Prostate gland (tissue), 2 donors: ENCODE measurements at regions not wholly inside any gene's neighbourhood (a gene's known extent, or its start where the extent isn't known, plus 50 kb on each side); places are given as distances from the start of the nearest gene placed in this dataset.

Source experiments
- DNase-seq: peaks from one replicate; pipeline ENCODE4 v3.0.0-alpha.2; 2019; ENCODE audit warnings: low spot score
- H3K27ac ChIP-seq, 2 donors: fragments of 200-600 bp; sonication (generic); 2 replicates each; pipeline ENCODE4 v1.5.1; 2017 to 2019
- H3K27me3 ChIP-seq: fragments of 200-600 bp; sonication (generic); replicated peaks from 2 replicates; pipeline ENCODE4 v1.5.1; 2019; ENCODE audit not compliant: insufficient read depth
- H3K36me3 ChIP-seq, 2 donors: fragments of 200-600 bp; sonication (generic); 1 replicate in 1 of 2; 2 replicates in 1 of 2; pipeline versions ENCODE4 v1.5.1 to v1.8.1; 2017 to 2019
- H3K4me1 ChIP-seq: fragments of 200-600 bp; sonication (generic); replicated peaks from 2 replicates; pipeline ENCODE4 v1.5.1; 2019
- H3K4me3 ChIP-seq, 2 donors: fragments of 200-600 bp; sonication (generic); 2 replicates each; pipeline ENCODE4 v1.5.1; 2017 to 2019
- H3K9me3 ChIP-seq: fragments of 200-600 bp; sonication (generic); 2 replicates; pipeline ENCODE4 v1.5.1; 2017
- CTCF ChIP-seq, 4 experiments: fragments of 200-600 bp in 2 of 4; fragments of 450-650 bp in 2 of 4; sonication (generic) in 2 of 4; IDR thresholded peaks; 1 replicate in 3 of 4; 2 replicates in 1 of 4; pipeline ENCODE4 v1.5.1; 2016 to 2019; ENCODE audit warnings: antibody characterized with exemption in 4 of 4, mild to moderate bottlenecking in 2 of 4, moderate library complexity in 2 of 4
- POLR2A ChIP-seq: fragments of 450-650 bp; IDR thresholded peaks from one replicate; pipeline ENCODE4 v1.6.1; 2016; ENCODE audit warnings: antibody characterized with exemption, mild to moderate bottlenecking
- POLR2AphosphoS5 ChIP-seq: sonication (generic); formaldehyde crosslinking; IDR thresholded peaks from one replicate; pipeline ENCODE4 v1.6.1; 2017; ENCODE audit warnings: antibody characterized with exemption
- WGBS: methylation state at CpG from one replicate; pipeline ENCODE4 v1.1.5; 2018; 5-methylcytosine and 5-hydroxymethylcytosine counted together
- intact Hi-C: fragments of 100-400 bp; cut with DNase I; formaldehyde crosslinking; loops from one replicate; pipeline ENCODE4 v1.14.2; 2022

- no peak overlapping the region for H3K4me3 ChIP-seq
- intact Hi-C loops, result no loop called here
- WGBS, result 87% methylated on average over 1 of the region's 1 CpG
These were observed 94.4 kb downstream of the ADRA2A start for GRCh38 chr10:111171183-111171582.

GRCh38 chr10:111175787-111176186 lies 99.0 kb downstream of the ADRA2A start:
- H3K9me3 ChIP-seq, result no peaks in the 10 kb centered on the region
- WGBS, result 77% methylated on average over 3 of the region's 3 CpGs
- no peak overlapping the region for H3K4me3 ChIP-seq
- no peaks in the 10 kb centered on the region for H3K4me1 ChIP-seq
- no peaks in the 10 kb centered on the region for H3K27me3 ChIP-seq
- no peak for DNase-seq
- H3K27ac ChIP-seq, result no peak overlapping the region
- no peak for TF ChIP-seq POLR2A
- TF ChIP-seq CTCF (IDR thresholded peaks at IDR 0.05), result no peak
- no peak for TF ChIP-seq POLR2AphosphoS5
- no peaks in the 10 kb centered on the region for H3K36me3 ChIP-seq
- intact Hi-C loops, result no loop called here

More at GRCh38 chr10:111171183-111171582, 94.4 kb downstream of the ADRA2A start:
- H3K27me3 ChIP-seq, result no peaks in the 10 kb centered on the region
- H3K36me3 ChIP-seq, result no peaks in the 10 kb centered on the region
- H3K9me3 ChIP-seq, result no peaks in the 10 kb centered on the region
- no peaks in the 10 kb centered on the region for H3K4me1 ChIP-seq
- H3K27ac ChIP-seq, result no peak overlapping the region
- no peak for TF ChIP-seq POLR2A
- TF ChIP-seq POLR2AphosphoS5, result no peak
- TF ChIP-seq CTCF (IDR thresholded peaks at IDR 0.05), result no peak
- no peak for DNase-seq

GRCh38 chr10:111177379-111177778 lies 100.5 kb downstream of the ADRA2A start:
- no peak overlapping the region for H3K27ac ChIP-seq
- TF ChIP-seq POLR2AphosphoS5 (no peak), CTCF (IDR thresholded peaks at IDR 0.05) (no peak), POLR2A (no peak)
- intact Hi-C loops, result no loop called here
- WGBS, result 81% methylated on average over 2 of the region's 2 CpGs
- no peak overlapping the region for H3K4me3 ChIP-seq
- no peaks in the 10 kb centered on the region for H3K4me1 ChIP-seq
- H3K9me3 ChIP-seq, result no peaks in the 10 kb centered on the region
- no peaks in the 10 kb centered on the region for H3K36me3 ChIP-seq
- H3K27me3 ChIP-seq, result no peaks in the 10 kb centered on the region
- DNase-seq, result no peak

GRCh38 chr10:111179514-111179913 lies 102.7 kb downstream of the ADRA2A start:
- no peak overlapping the region for H3K4me3 ChIP-seq
- no peaks in the 10 kb centered on the region for H3K27me3 ChIP-seq
- TF ChIP-seq POLR2A, result no peak
- TF ChIP-seq CTCF (IDR thresholded peaks at IDR 0.05), result no peak
- no peak for TF ChIP-seq POLR2AphosphoS5
- H3K9me3 ChIP-seq, result no peaks in the 10 kb centered on the region
- no peak for DNase-seq
- H3K4me1 ChIP-seq, result no peaks in the 10 kb centered on the region
- H3K27ac ChIP-seq, result no peak overlapping the region
- intact Hi-C loops, result no loop called here
- H3K36me3 ChIP-seq, result no peaks in the 10 kb centered on the region
- 73% methylated on average over 2 of the region's 2 CpGs for WGBS

GRCh38 chr10:111186358-111186757 lies 109.5 kb downstream of the ADRA2A start:
- Histone ChIP-seq H3K9me3 (no peaks in the 10 kb centered on the region), H3K27me3 (no peaks in the 10 kb centered on the region), H3K4me3 (no peak overlapping the region), H3K36me3 (no peaks in the 10 kb centered on the region), H3K4me1 (no peaks in the 10 kb centered on the region), H3K27ac (no peak overlapping the region)
- TF ChIP-seq CTCF (IDR thresholded peaks at IDR 0.05) (no peak), POLR2A (no peak), POLR2AphosphoS5 (no peak)
- DNase-seq, result no peak
- 48% methylated on average over 1 of the region's 1 CpG for WGBS
- intact Hi-C loops, result no loop called here
